ENCODE measurements at regions not wholly inside any gene's neighbourhood (a gene's known extent, or its start where the extent isn't known, plus 50 kb on each side); places are given as distances from the start of the nearest gene placed in this dataset.
"Not testable (repeated sequence)": the region's sequence is repeated elsewhere in the genome, so short reads cannot be mapped to it uniquely, and the experiment has no call there.

DNA sequence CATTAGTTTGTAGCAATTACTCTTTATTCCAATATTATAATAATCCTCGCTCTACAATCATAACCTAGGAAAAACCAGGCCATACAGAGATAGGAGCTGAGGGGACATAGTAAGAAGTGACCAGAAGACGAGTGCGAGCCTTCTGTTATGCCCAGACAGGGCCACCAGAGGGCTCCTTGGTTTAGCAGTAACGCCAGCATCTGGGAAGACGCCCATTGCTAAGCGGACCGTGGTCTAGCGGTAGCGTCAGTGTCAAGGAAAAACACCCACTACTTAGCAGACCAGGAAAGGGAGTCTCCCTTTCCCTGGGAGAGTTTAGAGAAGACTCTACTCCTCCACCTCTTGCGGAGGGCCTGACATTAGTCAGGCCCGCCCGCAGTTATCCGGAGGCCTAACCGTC, 82.3 kb upstream of the IMMP2L start:
- not testable (repeated sequence) for TF ChIP-seq POLR2B (IDR thresholded peaks at IDR 0.05; ENCODE audit: low read depth, partially characterized antibody); CREBBP (IDR thresholded peaks at IDR 0.05; ENCODE audit: low read depth, low read length); RBM17 (IDR thresholded peaks at IDR 0.05; ENCODE audit: borderline replicate concordance, low read depth, low read length); NFE2 (IDR thresholded peaks at IDR 0.05; ENCODE audit: low read depth); KDM1A (IDR thresholded peaks at IDR 0.05); TCF7L2 (IDR thresholded peaks at IDR 0.05; ENCODE audit: low read depth, low read length)
- TF ChIP-seq, protein P1, sequence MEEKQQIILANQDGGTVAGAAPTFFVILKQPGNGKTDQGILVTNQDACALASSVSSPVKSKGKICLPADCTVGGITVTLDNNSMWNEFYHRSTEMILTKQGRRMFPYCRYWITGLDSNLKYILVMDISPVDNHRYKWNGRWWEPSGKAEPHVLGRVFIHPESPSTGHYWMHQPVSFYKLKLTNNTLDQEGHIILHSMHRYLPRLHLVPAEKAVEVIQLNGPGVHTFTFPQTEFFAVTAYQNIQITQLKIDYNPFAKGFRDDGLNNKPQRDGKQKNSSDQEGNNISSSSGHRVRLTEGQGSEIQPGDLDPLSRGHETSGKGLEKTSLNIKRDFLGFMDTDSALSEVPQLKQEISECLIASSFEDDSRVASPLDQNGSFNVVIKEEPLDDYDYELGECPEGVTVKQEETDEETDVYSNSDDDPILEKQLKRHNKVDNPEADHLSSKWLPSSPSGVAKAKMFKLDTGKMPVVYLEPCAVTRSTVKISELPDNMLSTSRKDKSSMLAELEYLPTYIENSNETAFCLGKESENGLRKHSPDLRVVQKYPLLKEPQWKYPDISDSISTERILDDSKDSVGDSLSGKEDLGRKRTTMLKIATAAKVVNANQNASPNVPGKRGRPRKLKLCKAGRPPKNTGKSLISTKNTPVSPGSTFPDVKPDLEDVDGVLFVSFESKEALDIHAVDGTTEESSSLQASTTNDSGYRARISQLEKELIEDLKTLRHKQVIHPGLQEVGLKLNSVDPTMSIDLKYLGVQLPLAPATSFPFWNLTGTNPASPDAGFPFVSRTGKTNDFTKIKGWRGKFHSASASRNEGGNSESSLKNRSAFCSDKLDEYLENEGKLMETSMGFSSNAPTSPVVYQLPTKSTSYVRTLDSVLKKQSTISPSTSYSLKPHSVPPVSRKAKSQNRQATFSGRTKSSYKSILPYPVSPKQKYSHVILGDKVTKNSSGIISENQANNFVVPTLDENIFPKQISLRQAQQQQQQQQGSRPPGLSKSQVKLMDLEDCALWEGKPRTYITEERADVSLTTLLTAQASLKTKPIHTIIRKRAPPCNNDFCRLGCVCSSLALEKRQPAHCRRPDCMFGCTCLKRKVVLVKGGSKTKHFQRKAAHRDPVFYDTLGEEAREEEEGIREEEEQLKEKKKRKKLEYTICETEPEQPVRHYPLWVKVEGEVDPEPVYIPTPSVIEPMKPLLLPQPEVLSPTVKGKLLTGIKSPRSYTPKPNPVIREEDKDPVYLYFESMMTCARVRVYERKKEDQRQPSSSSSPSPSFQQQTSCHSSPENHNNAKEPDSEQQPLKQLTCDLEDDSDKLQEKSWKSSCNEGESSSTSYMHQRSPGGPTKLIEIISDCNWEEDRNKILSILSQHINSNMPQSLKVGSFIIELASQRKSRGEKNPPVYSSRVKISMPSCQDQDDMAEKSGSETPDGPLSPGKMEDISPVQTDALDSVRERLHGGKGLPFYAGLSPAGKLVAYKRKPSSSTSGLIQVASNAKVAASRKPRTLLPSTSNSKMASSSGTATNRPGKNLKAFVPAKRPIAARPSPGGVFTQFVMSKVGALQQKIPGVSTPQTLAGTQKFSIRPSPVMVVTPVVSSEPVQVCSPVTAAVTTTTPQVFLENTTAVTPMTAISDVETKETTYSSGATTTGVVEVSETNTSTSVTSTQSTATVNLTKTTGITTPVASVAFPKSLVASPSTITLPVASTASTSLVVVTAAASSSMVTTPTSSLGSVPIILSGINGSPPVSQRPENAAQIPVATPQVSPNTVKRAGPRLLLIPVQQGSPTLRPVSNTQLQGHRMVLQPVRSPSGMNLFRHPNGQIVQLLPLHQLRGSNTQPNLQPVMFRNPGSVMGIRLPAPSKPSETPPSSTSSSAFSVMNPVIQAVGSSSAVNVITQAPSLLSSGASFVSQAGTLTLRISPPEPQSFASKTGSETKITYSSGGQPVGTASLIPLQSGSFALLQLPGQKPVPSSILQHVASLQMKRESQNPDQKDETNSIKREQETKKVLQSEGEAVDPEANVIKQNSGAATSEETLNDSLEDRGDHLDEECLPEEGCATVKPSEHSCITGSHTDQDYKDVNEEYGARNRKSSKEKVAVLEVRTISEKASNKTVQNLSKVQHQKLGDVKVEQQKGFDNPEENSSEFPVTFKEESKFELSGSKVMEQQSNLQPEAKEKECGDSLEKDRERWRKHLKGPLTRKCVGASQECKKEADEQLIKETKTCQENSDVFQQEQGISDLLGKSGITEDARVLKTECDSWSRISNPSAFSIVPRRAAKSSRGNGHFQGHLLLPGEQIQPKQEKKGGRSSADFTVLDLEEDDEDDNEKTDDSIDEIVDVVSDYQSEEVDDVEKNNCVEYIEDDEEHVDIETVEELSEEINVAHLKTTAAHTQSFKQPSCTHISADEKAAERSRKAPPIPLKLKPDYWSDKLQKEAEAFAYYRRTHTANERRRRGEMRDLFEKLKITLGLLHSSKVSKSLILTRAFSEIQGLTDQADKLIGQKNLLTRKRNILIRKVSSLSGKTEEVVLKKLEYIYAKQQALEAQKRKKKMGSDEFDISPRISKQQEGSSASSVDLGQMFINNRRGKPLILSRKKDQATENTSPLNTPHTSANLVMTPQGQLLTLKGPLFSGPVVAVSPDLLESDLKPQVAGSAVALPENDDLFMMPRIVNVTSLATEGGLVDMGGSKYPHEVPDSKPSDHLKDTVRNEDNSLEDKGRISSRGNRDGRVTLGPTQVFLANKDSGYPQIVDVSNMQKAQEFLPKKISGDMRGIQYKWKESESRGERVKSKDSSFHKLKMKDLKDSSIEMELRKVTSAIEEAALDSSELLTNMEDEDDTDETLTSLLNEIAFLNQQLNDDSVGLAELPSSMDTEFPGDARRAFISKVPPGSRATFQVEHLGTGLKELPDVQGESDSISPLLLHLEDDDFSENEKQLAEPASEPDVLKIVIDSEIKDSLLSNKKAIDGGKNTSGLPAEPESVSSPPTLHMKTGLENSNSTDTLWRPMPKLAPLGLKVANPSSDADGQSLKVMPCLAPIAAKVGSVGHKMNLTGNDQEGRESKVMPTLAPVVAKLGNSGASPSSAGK (IDR thresholded peaks at IDR 0.05) = not testable (repeated sequence)
- TF ChIP-seq, protein P2, sequence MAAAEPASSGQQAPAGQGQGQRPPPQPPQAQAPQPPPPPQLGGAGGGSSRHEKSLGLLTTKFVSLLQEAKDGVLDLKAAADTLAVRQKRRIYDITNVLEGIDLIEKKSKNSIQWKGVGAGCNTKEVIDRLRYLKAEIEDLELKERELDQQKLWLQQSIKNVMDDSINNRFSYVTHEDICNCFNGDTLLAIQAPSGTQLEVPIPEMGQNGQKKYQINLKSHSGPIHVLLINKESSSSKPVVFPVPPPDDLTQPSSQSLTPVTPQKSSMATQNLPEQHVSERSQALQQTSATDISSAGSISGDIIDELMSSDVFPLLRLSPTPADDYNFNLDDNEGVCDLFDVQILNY (CRISPR knock-in tag; IDR thresholded peaks at IDR 0.05) = not testable (repeated sequence)
- TF ChIP-seq, protein P3, sequence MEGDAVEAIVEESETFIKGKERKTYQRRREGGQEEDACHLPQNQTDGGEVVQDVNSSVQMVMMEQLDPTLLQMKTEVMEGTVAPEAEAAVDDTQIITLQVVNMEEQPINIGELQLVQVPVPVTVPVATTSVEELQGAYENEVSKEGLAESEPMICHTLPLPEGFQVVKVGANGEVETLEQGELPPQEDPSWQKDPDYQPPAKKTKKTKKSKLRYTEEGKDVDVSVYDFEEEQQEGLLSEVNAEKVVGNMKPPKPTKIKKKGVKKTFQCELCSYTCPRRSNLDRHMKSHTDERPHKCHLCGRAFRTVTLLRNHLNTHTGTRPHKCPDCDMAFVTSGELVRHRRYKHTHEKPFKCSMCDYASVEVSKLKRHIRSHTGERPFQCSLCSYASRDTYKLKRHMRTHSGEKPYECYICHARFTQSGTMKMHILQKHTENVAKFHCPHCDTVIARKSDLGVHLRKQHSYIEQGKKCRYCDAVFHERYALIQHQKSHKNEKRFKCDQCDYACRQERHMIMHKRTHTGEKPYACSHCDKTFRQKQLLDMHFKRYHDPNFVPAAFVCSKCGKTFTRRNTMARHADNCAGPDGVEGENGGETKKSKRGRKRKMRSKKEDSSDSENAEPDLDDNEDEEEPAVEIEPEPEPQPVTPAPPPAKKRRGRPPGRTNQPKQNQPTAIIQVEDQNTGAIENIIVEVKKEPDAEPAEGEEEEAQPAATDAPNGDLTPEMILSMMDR (IDR thresholded peaks at IDR 0.05 in 2 of 3, conservative IDR thresholded peaks at IDR 0.05 in 1 of 3; ENCODE audit: insufficient read depth in 2 of 3, low read depth in 1 of 3, low read length in 3 of 3) = peak; percentile 31 to 55 (median 38); a peak in 5 of 6 replicates
